ENCODE measurements at regions not wholly inside any gene's neighbourhood (a gene's known extent, or its start where the extent isn't known, plus 50 kb on each side); places are given as distances from the start of the nearest gene placed in this dataset.

DNA sequence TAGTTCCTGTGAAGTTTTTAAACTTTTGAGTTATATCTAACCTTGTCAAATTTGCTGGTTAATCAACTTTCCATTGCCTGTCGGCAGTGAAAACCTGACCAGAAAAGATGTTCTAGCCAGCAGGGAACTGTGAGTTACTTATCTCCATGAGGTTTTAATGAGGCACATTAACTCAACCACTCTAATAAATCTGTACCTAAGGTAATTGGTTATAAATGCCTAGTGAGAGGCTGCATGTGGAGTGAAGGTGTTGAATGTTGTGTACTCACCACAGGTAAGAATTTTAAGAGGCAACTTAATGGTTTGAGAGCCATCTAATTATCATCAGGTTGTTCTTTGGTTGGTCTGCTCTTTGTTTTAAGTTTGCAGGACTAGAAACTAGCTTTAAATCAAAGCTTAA, 138.4 kb upstream of the LHX8 start:
- DNase-seq (ENCODE audit: low spot score), result no peak
- no peak for ATAC-seq
- Mint-ChIP-seq H3K9me3 (peaks cover 4% of the 10 kb centered on the region), H3K27me3 (ENCODE audit: low read depth) (no peaks in the 10 kb centered on the region), H3K4me3 (no peak overlapping the region), H3K27ac (no peak overlapping the region), H3K36me3 (no peaks in the 10 kb centered on the region), H3K4me1 (no peaks in the 10 kb centered on the region)
- TF ChIP-seq GABPB1 (CRISPR knock-in tag; IDR thresholded peaks at IDR 0.05) (no peak), SP1 (CRISPR knock-in tag; conservative IDR thresholded peaks at IDR 0.05) (no peak), GTF2I (CRISPR knock-in tag; conservative IDR thresholded peaks at IDR 0.05) (no peak), KAT7 (CRISPR knock-in tag; IDR thresholded peaks at IDR 0.05; ENCODE audit: borderline replicate concordance) (no peak), FOXK1 (CRISPR knock-in tag; IDR thresholded peaks at IDR 0.05) (no peak), JUN (CRISPR knock-in tag; IDR thresholded peaks at IDR 0.05) (no peak), SMAD3 (CRISPR knock-in tag; IDR thresholded peaks at IDR 0.05; ENCODE audit: borderline replicate concordance) (no peak), IRF2 (CRISPR knock-in tag; IDR thresholded peaks at IDR 0.05; ENCODE audit: borderline replicate concordance, low read depth) (no peak), ZNF416 (CRISPR knock-in tag; IDR thresholded peaks at IDR 0.05) (no peak), TEAD4 (CRISPR knock-in tag; IDR thresholded peaks at IDR 0.05) (no peak), NFYB (CRISPR knock-in tag; conservative IDR thresholded peaks at IDR 0.05; ENCODE audit: low read depth) (no peak), MYBL2 (CRISPR knock-in tag; IDR thresholded peaks at IDR 0.05) (no peak), SMAD4 (CRISPR knock-in tag; IDR thresholded peaks at IDR 0.05) (no peak), ZNF317 (CRISPR knock-in tag; IDR thresholded peaks at IDR 0.05; ENCODE audit: borderline replicate concordance, low read depth) (no peak)
- TF ChIP-seq, protein P1, sequence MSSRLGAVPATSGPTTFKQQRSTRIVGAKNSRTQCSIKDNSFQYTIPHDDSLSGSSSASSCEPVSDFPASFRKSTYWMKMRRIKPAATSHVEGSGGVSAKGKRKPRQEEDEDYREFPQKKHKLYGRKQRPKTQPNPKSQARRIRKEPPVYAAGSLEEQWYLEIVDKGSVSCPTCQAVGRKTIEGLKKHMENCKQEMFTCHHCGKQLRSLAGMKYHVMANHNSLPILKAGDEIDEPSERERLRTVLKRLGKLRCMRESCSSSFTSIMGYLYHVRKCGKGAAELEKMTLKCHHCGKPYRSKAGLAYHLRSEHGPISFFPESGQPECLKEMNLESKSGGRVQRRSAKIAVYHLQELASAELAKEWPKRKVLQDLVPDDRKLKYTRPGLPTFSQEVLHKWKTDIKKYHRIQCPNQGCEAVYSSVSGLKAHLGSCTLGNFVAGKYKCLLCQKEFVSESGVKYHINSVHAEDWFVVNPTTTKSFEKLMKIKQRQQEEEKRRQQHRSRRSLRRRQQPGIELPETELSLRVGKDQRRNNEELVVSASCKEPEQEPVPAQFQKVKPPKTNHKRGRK (CRISPR knock-in tag; IDR thresholded peaks at IDR 0.05; ENCODE audit: borderline replicate concordance), result no peak
- TF ChIP-seq, protein P2, sequence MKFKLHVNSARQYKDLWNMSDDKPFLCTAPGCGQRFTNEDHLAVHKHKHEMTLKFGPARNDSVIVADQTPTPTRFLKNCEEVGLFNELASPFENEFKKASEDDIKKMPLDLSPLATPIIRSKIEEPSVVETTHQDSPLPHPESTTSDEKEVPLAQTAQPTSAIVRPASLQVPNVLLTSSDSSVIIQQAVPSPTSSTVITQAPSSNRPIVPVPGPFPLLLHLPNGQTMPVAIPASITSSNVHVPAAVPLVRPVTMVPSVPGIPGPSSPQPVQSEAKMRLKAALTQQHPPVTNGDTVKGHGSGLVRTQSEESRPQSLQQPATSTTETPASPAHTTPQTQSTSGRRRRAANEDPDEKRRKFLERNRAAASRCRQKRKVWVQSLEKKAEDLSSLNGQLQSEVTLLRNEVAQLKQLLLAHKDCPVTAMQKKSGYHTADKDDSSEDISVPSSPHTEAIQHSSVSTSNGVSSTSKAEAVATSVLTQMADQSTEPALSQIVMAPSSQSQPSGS (CRISPR knock-in tag; IDR thresholded peaks at IDR 0.05; ENCODE audit: borderline replicate concordance, low read depth), result no peak
- TF ChIP-seq, protein P3, sequence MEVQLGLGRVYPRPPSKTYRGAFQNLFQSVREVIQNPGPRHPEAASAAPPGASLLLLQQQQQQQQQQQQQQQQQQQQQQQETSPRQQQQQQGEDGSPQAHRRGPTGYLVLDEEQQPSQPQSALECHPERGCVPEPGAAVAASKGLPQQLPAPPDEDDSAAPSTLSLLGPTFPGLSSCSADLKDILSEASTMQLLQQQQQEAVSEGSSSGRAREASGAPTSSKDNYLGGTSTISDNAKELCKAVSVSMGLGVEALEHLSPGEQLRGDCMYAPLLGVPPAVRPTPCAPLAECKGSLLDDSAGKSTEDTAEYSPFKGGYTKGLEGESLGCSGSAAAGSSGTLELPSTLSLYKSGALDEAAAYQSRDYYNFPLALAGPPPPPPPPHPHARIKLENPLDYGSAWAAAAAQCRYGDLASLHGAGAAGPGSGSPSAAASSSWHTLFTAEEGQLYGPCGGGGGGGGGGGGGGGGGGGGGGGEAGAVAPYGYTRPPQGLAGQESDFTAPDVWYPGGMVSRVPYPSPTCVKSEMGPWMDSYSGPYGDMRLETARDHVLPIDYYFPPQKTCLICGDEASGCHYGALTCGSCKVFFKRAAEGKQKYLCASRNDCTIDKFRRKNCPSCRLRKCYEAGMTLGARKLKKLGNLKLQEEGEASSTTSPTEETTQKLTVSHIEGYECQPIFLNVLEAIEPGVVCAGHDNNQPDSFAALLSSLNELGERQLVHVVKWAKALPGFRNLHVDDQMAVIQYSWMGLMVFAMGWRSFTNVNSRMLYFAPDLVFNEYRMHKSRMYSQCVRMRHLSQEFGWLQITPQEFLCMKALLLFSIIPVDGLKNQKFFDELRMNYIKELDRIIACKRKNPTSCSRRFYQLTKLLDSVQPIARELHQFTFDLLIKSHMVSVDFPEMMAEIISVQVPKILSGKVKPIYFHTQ (CRISPR knock-in tag; IDR thresholded peaks at IDR 0.05), result no peak
- TF ChIP-seq, protein P4, sequence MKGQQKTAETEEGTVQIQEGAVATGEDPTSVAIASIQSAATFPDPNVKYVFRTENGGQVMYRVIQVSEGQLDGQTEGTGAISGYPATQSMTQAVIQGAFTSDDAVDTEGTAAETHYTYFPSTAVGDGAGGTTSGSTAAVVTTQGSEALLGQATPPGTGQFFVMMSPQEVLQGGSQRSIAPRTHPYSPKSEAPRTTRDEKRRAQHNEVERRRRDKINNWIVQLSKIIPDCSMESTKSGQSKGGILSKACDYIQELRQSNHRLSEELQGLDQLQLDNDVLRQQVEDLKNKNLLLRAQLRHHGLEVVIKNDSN (CRISPR knock-in tag; IDR thresholded peaks at IDR 0.05), result no peak
- TF ChIP-seq, protein P5, sequence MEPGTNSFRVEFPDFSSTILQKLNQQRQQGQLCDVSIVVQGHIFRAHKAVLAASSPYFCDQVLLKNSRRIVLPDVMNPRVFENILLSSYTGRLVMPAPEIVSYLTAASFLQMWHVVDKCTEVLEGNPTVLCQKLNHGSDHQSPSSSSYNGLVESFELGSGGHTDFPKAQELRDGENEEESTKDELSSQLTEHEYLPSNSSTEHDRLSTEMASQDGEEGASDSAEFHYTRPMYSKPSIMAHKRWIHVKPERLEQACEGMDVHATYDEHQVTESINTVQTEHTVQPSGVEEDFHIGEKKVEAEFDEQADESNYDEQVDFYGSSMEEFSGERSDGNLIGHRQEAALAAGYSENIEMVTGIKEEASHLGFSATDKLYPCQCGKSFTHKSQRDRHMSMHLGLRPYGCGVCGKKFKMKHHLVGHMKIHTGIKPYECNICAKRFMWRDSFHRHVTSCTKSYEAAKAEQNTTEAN (CRISPR knock-in tag; IDR thresholded peaks at IDR 0.05), result no peak
- ChIA-PET POLR2A (interaction anchor here (1.1 kb wide), 1 partner anchor 28 kb away, joined by 3 read pairs; no protein-coding TSS in a partner anchor), CTCF (no interaction called here)

DNA sequence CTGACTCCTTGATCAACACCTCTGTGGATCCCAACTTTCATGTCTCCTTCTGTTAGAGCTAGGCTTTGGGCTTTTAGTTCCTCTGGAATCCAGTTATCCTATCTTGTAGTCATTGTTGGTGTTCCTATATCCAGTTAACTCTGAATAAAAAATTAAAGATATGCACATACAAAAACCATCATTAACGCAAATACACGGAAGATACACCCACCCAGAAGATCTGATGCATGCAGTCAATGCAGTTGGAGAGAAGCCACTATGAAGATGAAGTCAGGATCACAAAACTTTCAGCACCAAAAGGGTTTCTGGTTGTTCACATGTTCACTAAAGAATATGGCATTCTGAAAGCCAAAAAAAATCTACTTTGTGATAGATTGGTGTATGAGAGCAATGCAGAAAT, 123.6 kb upstream of the LHX8 start:
- H3K4me1 Mint-ChIP-seq, result no peaks in the 10 kb centered on the region
- H3K27me3 Mint-ChIP-seq (ENCODE audit: low read depth), result no peaks in the 10 kb centered on the region
- ATAC-seq (no peak), DNase-seq (ENCODE audit: low spot score) (no peak)
- ChIA-PET CTCF (no interaction called here), POLR2A (no interaction called here)
- no peaks in the 10 kb centered on the region for H3K9me3 Mint-ChIP-seq
- H3K27ac Mint-ChIP-seq, result no peak overlapping the region
- no peaks in the 10 kb centered on the region for H3K36me3 Mint-ChIP-seq
- H3K4me3 Mint-ChIP-seq, result no peak overlapping the region
- TF ChIP-seq ZNF671 (CRISPR knock-in tag; IDR thresholded peaks at IDR 0.05) (no peak), SMAD3 (CRISPR knock-in tag; IDR thresholded peaks at IDR 0.05; ENCODE audit: borderline replicate concordance) (no peak), FOXJ3 (CRISPR knock-in tag; IDR thresholded peaks at IDR 0.05; ENCODE audit: borderline replicate concordance) (no peak), ESRRA (CRISPR knock-in tag; IDR thresholded peaks at IDR 0.05; ENCODE audit: borderline replicate concordance) (no peak), ZNF263 (CRISPR knock-in tag; IDR thresholded peaks at IDR 0.05; ENCODE audit: low read depth) (no peak), JAZF1 (CRISPR knock-in tag; IDR thresholded peaks at IDR 0.05) (no peak), IRF2 (CRISPR knock-in tag; IDR thresholded peaks at IDR 0.05; ENCODE audit: borderline replicate concordance, low read depth) (no peak), ZNF423 (CRISPR knock-in tag; IDR thresholded peaks at IDR 0.05) (no peak), NFE2L1 (CRISPR knock-in tag; IDR thresholded peaks at IDR 0.05) (no peak), TCF7 (CRISPR knock-in tag; IDR thresholded peaks at IDR 0.05; ENCODE audit: low read depth) (no peak)
- TF ChIP-seq, protein P6, sequence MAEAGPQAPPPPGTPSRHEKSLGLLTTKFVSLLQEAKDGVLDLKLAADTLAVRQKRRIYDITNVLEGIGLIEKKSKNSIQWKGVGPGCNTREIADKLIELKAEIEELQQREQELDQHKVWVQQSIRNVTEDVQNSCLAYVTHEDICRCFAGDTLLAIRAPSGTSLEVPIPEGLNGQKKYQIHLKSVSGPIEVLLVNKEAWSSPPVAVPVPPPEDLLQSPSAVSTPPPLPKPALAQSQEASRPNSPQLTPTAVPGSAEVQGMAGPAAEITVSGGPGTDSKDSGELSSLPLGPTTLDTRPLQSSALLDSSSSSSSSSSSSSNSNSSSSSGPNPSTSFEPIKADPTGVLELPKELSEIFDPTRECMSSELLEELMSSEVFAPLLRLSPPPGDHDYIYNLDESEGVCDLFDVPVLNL (CRISPR knock-in tag; IDR thresholded peaks at IDR 0.05; ENCODE audit: borderline replicate concordance, low read depth), result no peak

All from WTC11 (cell line).